ENCODE measurements at regions not wholly inside any gene's neighbourhood (a gene's known extent, or its start where the extent isn't known, plus 50 kb on each side); places are given as distances from the start of the nearest gene placed in this dataset.

- TF ChIP-seq CHD7 (IDR thresholded peaks at IDR 0.05; ENCODE audit: insufficient replicate concordance, low read length) (no peak), TBP (IDR thresholded peaks at IDR 0.05; ENCODE audit: low read depth, low read length) (no peak), BACH1 (IDR thresholded peaks at IDR 0.05; ENCODE audit: low read length) (no peak), TAF1 (IDR thresholded peaks at IDR 0.05; ENCODE audit: low read depth, low read length) (no peak), PHF8 (conservative IDR thresholded peaks at IDR 0.05; ENCODE audit: low read depth, low read length) (no peak), SIN3A (conservative IDR thresholded peaks at IDR 0.05 in 1 of 2, IDR thresholded peaks at IDR 0.05 in 1 of 2; ENCODE audit: low read depth in 1 of 2, low read length in 2 of 2) (no peak), USF2 (IDR thresholded peaks at IDR 0.05; ENCODE audit: low read length) (no peak), EZH2 (IDR thresholded peaks at IDR 0.05; ENCODE audit: low read depth, low read length, severe bottlenecking) (no peak), SP4 (IDR thresholded peaks at IDR 0.05; ENCODE audit: low read length) (no peak)
These were observed 111.3 kb downstream of the CD47 start (continued) for GRCh38 chr3:107979538-107979937.
